HepG2 (cell line): ENCODE measurements at regions not wholly inside any gene's neighbourhood (a gene's known extent, or its start where the extent isn't known, plus 50 kb on each side); places are given as distances from the start of the nearest gene placed in this dataset.

Experiments used
- ATAC-seq: fragments of 200-7000 bp; cut with Tn5 transposase; 3 replicates; pipeline ENCODE4 v1.9.1; 2020; ENCODE audit warnings: mild to moderate bottlenecking, moderate library complexity
- BruUV-seq: library from RNA; stranded (reverse); fragments of 400-500 nt; replicated peaks from 2 replicates; lab custom pipeline; 2021; lab: Mats Ljungman, UMichigan
- CTCF ChIA-PET: fragments of 300-600 bp; formaldehyde crosslinking; extraction: SDS; loops from one replicate; lab custom pipeline; 2021; ENCODE audit warnings: low total read pairs, inconsistent platforms, low intra/inter-chr PET ratio; lab: Yijun Ruan, JAX
- POLR2A ChIA-PET: fragments of 350-600 bp; sonication (Branson Sonifier 250); formaldehyde crosslinking; loops from one replicate; lab custom pipeline; 2020; ENCODE audit warnings: antibody characterized with exemption, inconsistent platforms; lab: Yijun Ruan, JAX
- DNase-seq: peaks from one replicate; pipeline ENCODE4 v3.0.0-alpha.2; 2015; ENCODE audit warnings: low spot score
- FAIRE-seq: peaks from 3 replicates; lab custom pipeline; 2011; peaks lifted over from hg19 to GRCh38; lab: Jason Lieb, UNC
- H2AFZ ChIP-seq: one replicate; pipeline ENCODE4 v1.6.1; 2011; ENCODE audit warnings: low read length, inconsistent platforms
- H3K27ac ChIP-seq: fragments of 300-600 bp; 3 replicates; pipeline ENCODE4 v1.8.0; 2011; ENCODE audit warnings: mixed run types, mild to moderate bottlenecking, mixed read lengths, low read length, inconsistent platforms; ENCODE audit not compliant: insufficient read depth; ENCODE audit errors: extremely low read length
- H3K27me3 ChIP-seq, 2 experiments: fragments of 200-600 bp in 1 of 2; 2 replicates in 1 of 2; 3 replicates in 1 of 2; pipeline versions ENCODE4 v1.6.0 to v1.8.0; 2011; ENCODE audit warnings: low read length in 2 of 2, mild to moderate bottlenecking in 2 of 2, moderate library complexity in 2 of 2, inconsistent platforms in 1 of 2; ENCODE audit not compliant: insufficient read depth in 2 of 2, control insufficient read depth in 1 of 2
- H3K36me3 ChIP-seq, 2 experiments: fragments of 200-600 bp in 1 of 2; replicated peaks in 1 of 2; 2 replicates in 1 of 2; 3 replicates in 1 of 2; pipeline versions ENCODE4 v1.5.1 to v1.8.0; 2011; ENCODE audit warnings: low read length in 2 of 2, inconsistent platforms in 1 of 2; ENCODE audit not compliant: insufficient read depth in 2 of 2, control insufficient read depth in 1 of 2
- H3K4me1 ChIP-seq: 2 replicates; pipeline ENCODE4 v1.5.1; 2012; ENCODE audit warnings: low read length, inconsistent platforms; ENCODE audit not compliant: insufficient read depth
- H3K4me2 ChIP-seq: 2 replicates; pipeline ENCODE4 v1.6.0; 2011; ENCODE audit warnings: low read depth, low read length, inconsistent platforms
- H3K4me3 ChIP-seq, 3 experiments: fragments of 200-600 bp in 1 of 3; sonication (generic), shearing (Covaris generic) in 1 of 3; replicated peaks in 1 of 3; 2 replicates each; pipeline ENCODE4 v1.5.1; 2011 to 2016; ENCODE audit warnings: low read length in 3 of 3, inconsistent platforms in 2 of 3, low read depth in 2 of 3, mild to moderate bottlenecking in 2 of 3, control low read depth in 1 of 3, mixed read lengths in 1 of 3; ENCODE audit not compliant: insufficient read depth in 1 of 3
- H3K79me2 ChIP-seq: one replicate; pipeline ENCODE4 v1.6.1; 2011; ENCODE audit warnings: low read length, inconsistent platforms; ENCODE audit not compliant: insufficient read depth
- H3K9ac ChIP-seq: 2 replicates; pipeline ENCODE4 v1.6.0; 2011; ENCODE audit warnings: mild to moderate bottlenecking, low read depth, low read length, inconsistent platforms; ENCODE audit not compliant: insufficient read depth
- H3K9me3 ChIP-seq: 2 replicates; pipeline ENCODE4 v1.5.1; 2012; ENCODE audit warnings: mild to moderate bottlenecking, low read length
- H4K20me1 ChIP-seq: 2 replicates; pipeline ENCODE4 v1.6.0; 2011; ENCODE audit warnings: inconsistent platforms, mild to moderate bottlenecking, low read length, moderate library complexity; ENCODE audit not compliant: insufficient read depth
- HES4 ChIP-seq: sonication (generic); formaldehyde crosslinking; IDR thresholded peaks from 2 replicates; pipeline ENCODE4 v1.9.0; 2021; ENCODE audit warnings: mild to moderate bottlenecking, missing genetic modification reagents, borderline replicate concordance
- ZNF644 ChIP-seq: IDR thresholded peaks from 2 replicates; pipeline ENCODE4 v1.6.1; 2016; ENCODE audit warnings: low read depth
- ZNF737 ChIP-seq: sonication (generic); formaldehyde crosslinking; IDR thresholded peaks from 2 replicates; pipeline ENCODE4 v1.5.0; 2020; ENCODE audit warnings: missing genetic modification reagents, mild to moderate bottlenecking, borderline replicate concordance
- WGBS: methylation state at CpG from one replicate; pipeline ENCODE4 v1.1.6; 2017; ENCODE audit warnings: low lambda C conversion rate; 5-methylcytosine and 5-hydroxymethylcytosine counted together
- in situ Hi-C: cut with HindIII; loops from 2 replicates; pipeline ENCODE4 v1.10.0; 2017; ENCODE audit warnings: low pct_unique_long_range_greater_than_20kb; ENCODE audit not compliant: extremely low pct_ligation_motif_present
- intact Hi-C: fragments of 100-400 bp; cut with micrococcal nuclease; formaldehyde crosslinking; loops from one replicate; pipeline ENCODE4 v1.10.0; 2022; ENCODE audit not compliant: unreplicated experiment
- TF ChIP-seq, protein P1 (sequence below): sonication (generic); formaldehyde crosslinking; IDR thresholded peaks from 2 replicates; pipeline ENCODE4 v1.9.0; 2021; ENCODE audit warnings: missing genetic modification reagents, mild to moderate bottlenecking, borderline replicate concordance
- TF ChIP-seq, protein P2 (sequence below): IDR thresholded peaks from 2 replicates; pipeline ENCODE4 v1.6.1; 2016; ENCODE audit warnings: low read depth, missing genetic modification reagents, missing compliant biosample characterization

DNA sequence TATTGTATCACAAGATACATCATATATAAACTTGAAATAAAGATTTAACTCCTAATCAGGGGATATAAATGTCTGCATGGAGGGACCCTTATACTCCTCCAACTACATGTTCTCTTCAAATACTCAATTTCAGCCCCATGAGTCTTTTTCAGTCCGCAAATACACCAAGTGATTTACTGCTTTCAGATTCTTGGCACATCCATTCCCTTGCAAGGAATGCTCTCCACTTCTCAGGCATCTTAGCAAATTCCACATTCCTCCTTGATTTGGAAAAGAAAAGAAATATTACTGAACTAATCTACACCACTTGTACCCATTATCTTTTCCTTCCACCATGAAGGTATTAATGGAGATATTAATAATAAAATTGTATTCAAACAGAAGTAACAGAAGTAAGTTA is 999.4 kb upstream of the GJE1 start (continued):
- no peak for TF ChIP-seq ZNF644 (CRISPR knock-in tag)
- TF ChIP-seq, protein P1, sequence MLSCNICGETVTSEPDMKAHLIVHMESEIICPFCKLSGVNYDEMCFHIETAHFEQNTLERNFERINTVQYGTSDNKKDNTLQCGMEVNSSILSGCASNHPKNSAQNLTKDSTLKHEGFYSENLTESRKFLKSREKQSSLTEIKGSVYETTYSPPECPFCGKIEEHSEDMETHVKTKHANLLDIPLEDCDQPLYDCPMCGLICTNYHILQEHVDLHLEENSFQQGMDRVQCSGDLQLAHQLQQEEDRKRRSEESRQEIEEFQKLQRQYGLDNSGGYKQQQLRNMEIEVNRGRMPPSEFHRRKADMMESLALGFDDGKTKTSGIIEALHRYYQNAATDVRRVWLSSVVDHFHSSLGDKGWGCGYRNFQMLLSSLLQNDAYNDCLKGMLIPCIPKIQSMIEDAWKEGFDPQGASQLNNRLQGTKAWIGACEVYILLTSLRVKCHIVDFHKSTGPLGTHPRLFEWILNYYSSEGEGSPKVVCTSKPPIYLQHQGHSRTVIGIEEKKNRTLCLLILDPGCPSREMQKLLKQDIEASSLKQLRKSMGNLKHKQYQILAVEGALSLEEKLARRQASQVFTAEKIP (CRISPR knock-in tag), result no peak

DNA sequence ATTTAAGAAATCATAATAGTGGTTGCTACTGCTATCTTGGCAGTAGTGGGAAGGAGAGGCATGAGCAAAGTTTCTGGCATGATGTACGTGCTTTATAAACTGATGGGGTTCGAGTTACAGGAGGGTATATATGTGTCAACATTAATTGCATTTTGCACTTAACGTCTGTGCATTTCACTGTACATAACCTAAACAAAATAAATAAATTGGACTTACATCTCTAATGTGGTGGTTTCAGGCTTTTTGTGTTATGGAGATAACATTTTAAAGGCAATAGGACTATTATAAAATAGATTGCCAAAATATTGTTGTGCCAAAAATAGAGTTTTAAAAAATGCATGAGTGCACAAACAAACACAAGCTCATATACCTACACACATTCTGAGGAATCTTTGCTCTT is 1001.1 kb upstream of the GJE1 start:
- no peak for FAIRE-seq
- intact Hi-C loops, result no loop called here

More for the DNA sequence above, 1001.1 kb upstream of the GJE1 start:
- no peak overlapping the region for H3K4me2 ChIP-seq
- TF ChIP-seq HES4, result no peak
- no peak for TF ChIP-seq ZNF737 (CRISPR knock-in tag)
- TF ChIP-seq, protein P2, sequence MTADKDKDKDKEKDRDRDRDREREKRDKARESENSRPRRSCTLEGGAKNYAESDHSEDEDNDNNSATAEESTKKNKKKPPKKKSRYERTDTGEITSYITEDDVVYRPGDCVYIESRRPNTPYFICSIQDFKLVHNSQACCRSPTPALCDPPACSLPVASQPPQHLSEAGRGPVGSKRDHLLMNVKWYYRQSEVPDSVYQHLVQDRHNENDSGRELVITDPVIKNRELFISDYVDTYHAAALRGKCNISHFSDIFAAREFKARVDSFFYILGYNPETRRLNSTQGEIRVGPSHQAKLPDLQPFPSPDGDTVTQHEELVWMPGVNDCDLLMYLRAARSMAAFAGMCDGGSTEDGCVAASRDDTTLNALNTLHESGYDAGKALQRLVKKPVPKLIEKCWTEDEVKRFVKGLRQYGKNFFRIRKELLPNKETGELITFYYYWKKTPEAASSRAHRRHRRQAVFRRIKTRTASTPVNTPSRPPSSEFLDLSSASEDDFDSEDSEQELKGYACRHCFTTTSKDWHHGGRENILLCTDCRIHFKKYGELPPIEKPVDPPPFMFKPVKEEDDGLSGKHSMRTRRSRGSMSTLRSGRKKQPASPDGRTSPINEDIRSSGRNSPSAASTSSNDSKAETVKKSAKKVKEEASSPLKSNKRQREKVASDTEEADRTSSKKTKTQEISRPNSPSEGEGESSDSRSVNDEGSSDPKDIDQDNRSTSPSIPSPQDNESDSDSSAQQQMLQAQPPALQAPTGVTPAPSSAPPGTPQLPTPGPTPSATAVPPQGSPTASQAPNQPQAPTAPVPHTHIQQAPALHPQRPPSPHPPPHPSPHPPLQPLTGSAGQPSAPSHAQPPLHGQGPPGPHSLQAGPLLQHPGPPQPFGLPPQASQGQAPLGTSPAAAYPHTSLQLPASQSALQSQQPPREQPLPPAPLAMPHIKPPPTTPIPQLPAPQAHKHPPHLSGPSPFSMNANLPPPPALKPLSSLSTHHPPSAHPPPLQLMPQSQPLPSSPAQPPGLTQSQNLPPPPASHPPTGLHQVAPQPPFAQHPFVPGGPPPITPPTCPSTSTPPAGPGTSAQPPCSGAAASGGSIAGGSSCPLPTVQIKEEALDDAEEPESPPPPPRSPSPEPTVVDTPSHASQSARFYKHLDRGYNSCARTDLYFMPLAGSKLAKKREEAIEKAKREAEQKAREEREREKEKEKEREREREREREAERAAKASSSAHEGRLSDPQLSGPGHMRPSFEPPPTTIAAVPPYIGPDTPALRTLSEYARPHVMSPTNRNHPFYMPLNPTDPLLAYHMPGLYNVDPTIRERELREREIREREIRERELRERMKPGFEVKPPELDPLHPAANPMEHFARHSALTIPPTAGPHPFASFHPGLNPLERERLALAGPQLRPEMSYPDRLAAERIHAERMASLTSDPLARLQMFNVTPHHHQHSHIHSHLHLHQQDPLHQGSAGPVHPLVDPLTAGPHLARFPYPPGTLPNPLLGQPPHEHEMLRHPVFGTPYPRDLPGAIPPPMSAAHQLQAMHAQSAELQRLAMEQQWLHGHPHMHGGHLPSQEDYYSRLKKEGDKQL (CRISPR knock-in tag), result no peak
- H3K4me3 ChIP-seq, result no peak overlapping the region
- H3K4me1 ChIP-seq, result no peaks in the 10 kb centered on the region
- no peaks in the 10 kb centered on the region for H4K20me1 ChIP-seq
- no peak overlapping the region for H3K27ac ChIP-seq
- H3K9me3 ChIP-seq, result no peaks in the 10 kb centered on the region
- no TSS peak for BruUV-seq
- no peak overlapping the region for H3K9ac ChIP-seq
- DNase-seq, result no peak
- in situ Hi-C loops, result no loop called here
- ChIA-PET POLR2A (no interaction called here), CTCF (no interaction called here)
- no peaks in the 10 kb centered on the region; a peak in 1 of 5 replicates for H3K27me3 ChIP-seq
- H3K36me3 ChIP-seq, result no peaks in the 10 kb centered on the region
- H3K79me2 ChIP-seq, result no peaks in the 10 kb centered on the region
- 1% methylated on average over 3 of the region's 3 CpGs for WGBS
- H2AFZ ChIP-seq, result no peak overlapping the region
- no peak for ATAC-seq
